Stomach (tissue), 8 donors: ENCODE measurements at regions not wholly inside any gene's neighbourhood (a gene's known extent, or its start where the extent isn't known, plus 50 kb on each side); places are given as distances from the start of the nearest gene placed in this dataset.

Experiments
- DNase-seq, 2 donors: peaks; one replicate each; pipeline versions ENCODE4 v3.0.0 to v3.0.0-alpha.2; 2013 to 2019
- H3K27ac ChIP-seq, 5 donors: fragments of 200-600 bp in 4 of 5; sonication (generic) in 4 of 5; one replicate each; pipeline ENCODE4 v1.5.1; 2013 to 2019; ENCODE audit warnings: mild to moderate bottlenecking in 1 of 5, moderate library complexity in 1 of 5
- H3K27me3 ChIP-seq, 3 donors: fragments of 200-600 bp; sonication (generic); one replicate each; pipeline ENCODE4 v1.5.1; 2017 to 2019; ENCODE audit warnings: mixed run types in 1 of 3
- H3K36me3 ChIP-seq, 4 donors: fragments of 200-600 bp; sonication (generic); 1 replicate in 3 of 4; 2 replicates in 1 of 4; pipeline ENCODE4 v1.5.1; 2016 to 2019
- H3K4me1 ChIP-seq, 4 donors: fragments of 200-600 bp; sonication (generic); one replicate each; pipeline ENCODE4 v1.5.1; 2016 to 2019
- H3K4me3 ChIP-seq, 4 donors: fragments of 200-600 bp; sonication (generic) in 3 of 4; one replicate each; pipeline ENCODE4 v1.5.1; 2016 to 2019; ENCODE audit warnings: mild to moderate bottlenecking in 1 of 4
- H3K9me3 ChIP-seq, 4 donors: fragments of 200-600 bp; sonication (generic); one replicate each; pipeline ENCODE4 v1.5.1; 2016 to 2019
- CTCF ChIP-seq, 7 experiments: fragments of 450-650 bp in 4 of 7; fragments of 200-600 bp in 3 of 7; sonication (generic) in 3 of 7; IDR thresholded peaks; one replicate each; pipeline ENCODE4 v1.5.1; 2016 to 2019; ENCODE audit warnings: antibody characterized with exemption in 7 of 7, control low read depth in 2 of 7, mild to moderate bottlenecking in 1 of 7
- EP300 ChIP-seq: sonication (generic); formaldehyde crosslinking; IDR thresholded peaks from one replicate; pipeline ENCODE4 v1.6.1; 2017; ENCODE audit warnings: antibody characterized with exemption
- POLR2A ChIP-seq, 4 donors: fragments of 450-650 bp; IDR thresholded peaks; one replicate each; pipeline ENCODE4 v1.6.1; 2016; ENCODE audit warnings: antibody characterized with exemption in 4 of 4, control low read depth in 2 of 4, mild to moderate bottlenecking in 1 of 4, moderate library complexity in 1 of 4
- POLR2AphosphoS5 ChIP-seq, 3 donors: sonication (generic); formaldehyde crosslinking; IDR thresholded peaks; one replicate each; pipeline ENCODE4 v1.6.1; 2016; ENCODE audit warnings: antibody characterized with exemption in 3 of 3
- WGBS, 5 donors: extraction: QIAGEN DNeasy Blood & Tissue Kit in 3 of 5; methylation state at CpG; one replicate each; pipeline versions ENCODE4 v1.1.5 to v1.1.7; 2013 to 2018; 5-methylcytosine and 5-hydroxymethylcytosine counted together
- intact Hi-C: fragments of 100-400 bp; cut with DNase I; formaldehyde crosslinking; loops from one replicate; pipeline ENCODE4 v1.15.1; 2023; ENCODE audit warnings: low total_unique reads
- donor health status: healthy with polysubstance abuse.
- donor health status: Bipolar disorder and iron deficiency.
- donor health status: healthy.

- WGBS, 5 donors, result 56 to 59% (median 57%) methylated on average over 5 of the region's 5 CpGs
- H3K4me3 ChIP-seq, result no peak overlapping the region
Measured at GRCh38 chr5:166618526-166618925, 1672.9 kb upstream of the WWC1 start.

GRCh38 chr5:166624573-166624972 is 1666.9 kb upstream of the WWC1 start:
- Histone ChIP-seq H3K4me1 (no peaks in the 10 kb centered on the region), H3K4me3 (no peak overlapping the region), H3K27me3 (no peaks in the 10 kb centered on the region), H3K9me3 (peaks cover 0 to under 1% (median 0%) of the 10 kb centered on the region in 4 donors), H3K27ac (no peak overlapping the region), H3K36me3 (no peaks in the 10 kb centered on the region)
- WGBS, 5 donors, result 15 to 21% (median 17%) methylated on average over 3 of the region's 3 CpGs
- no peak for DNase-seq
- no peak for TF ChIP-seq POLR2AphosphoS5 (IDR thresholded peaks at IDR 0.05)
- no peak for TF ChIP-seq CTCF (IDR thresholded peaks at IDR 0.05)
- no peak for TF ChIP-seq EP300
- no peak for TF ChIP-seq POLR2A (IDR thresholded peaks at IDR 0.05)
- intact Hi-C loops, result no loop called here

More at GRCh38 chr5:166618526-166618925, 1672.9 kb upstream of the WWC1 start:
- intact Hi-C loops, result no loop called here
- Histone ChIP-seq H3K9me3 (peaks cover 0 to 12% (median 0%) of the 10 kb centered on the region in 4 donors), H3K36me3 (no peaks in the 10 kb centered on the region), H3K27me3 (no peaks in the 10 kb centered on the region), H3K27ac (no peak overlapping the region), H3K4me1 (no peaks in the 10 kb centered on the region)
- TF ChIP-seq CTCF (IDR thresholded peaks at IDR 0.05) (no peak), EP300 (no peak), POLR2AphosphoS5 (IDR thresholded peaks at IDR 0.05) (no peak), POLR2A (IDR thresholded peaks at IDR 0.05) (no peak)
- peak in 1 of 2 donors; percentile 24 for DNase-seq

GRCh38 chr5:166625210-166625865 is 1666.1 kb upstream of the WWC1 start:
- Histone ChIP-seq H3K4me3 (no peak overlapping the region), H3K27me3 (no peaks in the 10 kb centered on the region), H3K27ac (no peak overlapping the region), H3K36me3 (no peaks in the 10 kb centered on the region), H3K9me3 (no peaks in the 10 kb centered on the region), H3K4me1 (no peaks in the 10 kb centered on the region)
- TF ChIP-seq POLR2A (IDR thresholded peaks at IDR 0.05) (no peak), CTCF (IDR thresholded peaks at IDR 0.05) (no peak), EP300 (no peak), POLR2AphosphoS5 (IDR thresholded peaks at IDR 0.05) (no peak)
- 44 to 67% (median 55%) methylated on average over 6 of the region's 6 CpGs for WGBS, 5 donors
- DNase-seq, result peak in 1 of 2 donors; percentile 20
- intact Hi-C loops, result no loop called here

GRCh38 chr5:166637295-166637694 is 1654.2 kb upstream of the WWC1 start:
- Histone ChIP-seq H3K9me3 (peaks cover 0 to under 1% (median 0%) of the 10 kb centered on the region in 4 donors), H3K36me3 (no peaks in the 10 kb centered on the region), H3K4me1 (no peaks in the 10 kb centered on the region), H3K27ac (no peak overlapping the region), H3K27me3 (no peaks in the 10 kb centered on the region), H3K4me3 (no peak overlapping the region)
- whole genome bisulfite sequencing, 5 donors, result 86 to 95% (median 91%) methylated on average over 1 of the region's 1 CpG
- DNase-seq, result no peak
- TF ChIP-seq POLR2A (IDR thresholded peaks at IDR 0.05), result no peak
- no peak for TF ChIP-seq CTCF (IDR thresholded peaks at IDR 0.05)
- TF ChIP-seq EP300, result no peak
- TF ChIP-seq POLR2AphosphoS5 (IDR thresholded peaks at IDR 0.05), result no peak
- intact Hi-C loops, result no loop called here
